ENCODE measurements at regions not wholly inside any gene's neighbourhood (a gene's known extent, or its start where the extent isn't known, plus 50 kb on each side); places are given as distances from the start of the nearest gene placed in this dataset.

GRCh38 chr21:35540950-35541638, 492.0 kb upstream of the RUNX1 start:
- Histone ChIP-seq H3K27me3 (ENCODE audit: control insufficient read depth, insufficient read depth) (peaks cover 2% of the 10 kb centered on the region), H3K27ac (ENCODE audit: low read length) (no peak overlapping the region), H3K9me3 (ENCODE audit: control insufficient read depth, low read length) (no peaks in the 10 kb centered on the region), H3K4me3 (ENCODE audit: low read length) (no peak overlapping the region), H3K4me1 (ENCODE audit: control insufficient read depth, insufficient read depth, low read length) (no peaks in the 10 kb centered on the region)
- ATAC-seq (no peak), DNase-seq (no peak)
- intact Hi-C loops (cut with DNase I), result no loop called here
- 83% methylated on average over 4 of the region's 4 CpGs for WGBS

GRCh38 chr21:35538386-35538785, 489.3 kb upstream of the RUNX1 start:
- H3K27ac ChIP-seq (ENCODE audit: low read length), result no peak overlapping the region
- 82% methylated on average over 1 of the region's 1 CpG for WGBS
- no peaks in the 10 kb centered on the region for H3K4me1 ChIP-seq (ENCODE audit: control insufficient read depth, insufficient read depth, low read length)
- H3K9me3 ChIP-seq (ENCODE audit: control insufficient read depth, low read length), result no peaks in the 10 kb centered on the region
- intact Hi-C loops (cut with DNase I), result no loop called here
- H3K4me3 ChIP-seq (ENCODE audit: low read length), result no peak overlapping the region
- no peak for ATAC-seq
- peaks cover 2% of the 10 kb centered on the region for H3K27me3 ChIP-seq (ENCODE audit: control insufficient read depth, insufficient read depth)
- no peak for DNase-seq

- ATAC-seq, result no peak
- H3K9me3 ChIP-seq (ENCODE audit: control insufficient read depth, low read length), result no peaks in the 10 kb centered on the region
- no peak for DNase-seq
- intact Hi-C loops (cut with DNase I), result no loop called here
- H3K4me3 ChIP-seq (ENCODE audit: low read length), result no peak overlapping the region
- no peak overlapping the region for H3K27ac ChIP-seq (ENCODE audit: low read length)
- no peaks in the 10 kb centered on the region for H3K4me1 ChIP-seq (ENCODE audit: control insufficient read depth, insufficient read depth, low read length)
- WGBS, result 91% methylated on average over 2 of the region's 2 CpGs
- peaks cover 2% of the 10 kb centered on the region for H3K27me3 ChIP-seq (ENCODE audit: control insufficient read depth, insufficient read depth)
These were observed 488.5 kb upstream of the RUNX1 start for GRCh38 chr21:35537604-35538003.

GRCh38 chr21:35533893-35534292, 484.8 kb upstream of the RUNX1 start:
- Histone ChIP-seq H3K4me3 (ENCODE audit: low read length) (no peak overlapping the region), H3K4me1 (ENCODE audit: control insufficient read depth, insufficient read depth, low read length) (no peaks in the 10 kb centered on the region), H3K9me3 (ENCODE audit: control insufficient read depth, low read length) (no peaks in the 10 kb centered on the region), H3K27me3 (ENCODE audit: control insufficient read depth, insufficient read depth) (no peaks in the 10 kb centered on the region), H3K27ac (ENCODE audit: low read length) (no peak overlapping the region)
- intact Hi-C loops (cut with DNase I), result no loop called here
- DNase-seq, result no peak
- WGBS, result 87% methylated on average over 2 of the region's 2 CpGs
- no peak for ATAC-seq

- no peaks in the 10 kb centered on the region for H3K9me3 ChIP-seq (ENCODE audit: control insufficient read depth, low read length)
- DNase-seq, result no peak
- no peak for ATAC-seq
- WGBS, result 74% methylated on average over 6 of the region's 6 CpGs
- no peak overlapping the region for H3K4me3 ChIP-seq (ENCODE audit: low read length)
- intact Hi-C loops (cut with DNase I), result no loop called here
- H3K27me3 ChIP-seq (ENCODE audit: control insufficient read depth, insufficient read depth), result no peaks in the 10 kb centered on the region
- H3K27ac ChIP-seq (ENCODE audit: low read length), result no peak overlapping the region
- H3K4me1 ChIP-seq (ENCODE audit: control insufficient read depth, insufficient read depth, low read length), result no peaks in the 10 kb centered on the region
These were observed 481.7 kb upstream of the RUNX1 start for GRCh38 chr21:35530766-35531165.

GRCh38 chr21:35529171-35529863, 480.2 kb upstream of the RUNX1 start:
- intact Hi-C loops (cut with DNase I), result no loop called here
- 48% methylated on average over 7 of the region's 7 CpGs for WGBS
- no peak overlapping the region for H3K27ac ChIP-seq (ENCODE audit: low read length)

GRCh38 chr21:35528116-35529042, 479.3 kb upstream of the RUNX1 start:
- intact Hi-C loops (cut with DNase I), result no loop called here
- peak overlapping the region; percentile 24 for H3K4me3 ChIP-seq (ENCODE audit: low read length)
- H3K27me3 ChIP-seq (ENCODE audit: control insufficient read depth, insufficient read depth), result no peaks in the 10 kb centered on the region
- no peaks in the 10 kb centered on the region for H3K4me1 ChIP-seq (ENCODE audit: control insufficient read depth, insufficient read depth, low read length)
- ATAC-seq (peak; percentile 26 to 35), DNase-seq (peak; percentile 13 to 51 (median 48))
- H3K9me3 ChIP-seq (ENCODE audit: control insufficient read depth, low read length), result no peaks in the 10 kb centered on the region
- H3K27ac ChIP-seq (ENCODE audit: low read length), result no peak overlapping the region
- 49% methylated on average over 18 of the region's 18 CpGs for WGBS

More at GRCh38 chr21:35529171-35529863, 480.2 kb upstream of the RUNX1 start:
- no peaks in the 10 kb centered on the region for H3K9me3 ChIP-seq (ENCODE audit: control insufficient read depth, low read length)
- DNase-seq (no peak), ATAC-seq (peak in 1 of 2 donors; percentile 47)
- no peaks in the 10 kb centered on the region for H3K4me1 ChIP-seq (ENCODE audit: control insufficient read depth, insufficient read depth, low read length)
- peak overlapping the region; percentile 24 for H3K4me3 ChIP-seq (ENCODE audit: low read length)
- H3K27me3 ChIP-seq (ENCODE audit: control insufficient read depth, insufficient read depth), result no peaks in the 10 kb centered on the region

- H3K4me3 ChIP-seq (ENCODE audit: low read length), result no peak overlapping the region
- H3K27me3 ChIP-seq (ENCODE audit: control insufficient read depth, insufficient read depth), result no peaks in the 10 kb centered on the region
- no peaks in the 10 kb centered on the region for H3K4me1 ChIP-seq (ENCODE audit: control insufficient read depth, insufficient read depth, low read length)
- H3K27ac ChIP-seq (ENCODE audit: low read length), result no peak overlapping the region
- intact Hi-C loops (cut with DNase I), result no loop called here
- 95% methylated on average over 1 of the region's 1 CpG for WGBS
- H3K9me3 ChIP-seq (ENCODE audit: control insufficient read depth, low read length), result no peaks in the 10 kb centered on the region
- ATAC-seq, result no peak
- DNase-seq, result no peak
These were observed 478.3 kb upstream of the RUNX1 start for GRCh38 chr21:35527358-35527757.

- H3K27ac ChIP-seq (ENCODE audit: low read length), result no peak overlapping the region
- H3K9me3 ChIP-seq (ENCODE audit: control insufficient read depth, low read length), result no peaks in the 10 kb centered on the region
- no peaks in the 10 kb centered on the region for H3K4me1 ChIP-seq (ENCODE audit: control insufficient read depth, insufficient read depth, low read length)
- WGBS, result 62% methylated on average over 2 of the region's 2 CpGs
- ATAC-seq (no peak), DNase-seq (no peak)
- intact Hi-C loops (cut with DNase I), result no loop called here
- H3K27me3 ChIP-seq (ENCODE audit: control insufficient read depth, insufficient read depth), result no peaks in the 10 kb centered on the region
- H3K4me3 ChIP-seq (ENCODE audit: low read length), result no peak overlapping the region
These were observed 476.3 kb upstream of the RUNX1 start for GRCh38 chr21:35525443-35525842.

GRCh38 chr21:35521852-35522505, 472.9 kb upstream of the RUNX1 start:
- DNase-seq (no peak), ATAC-seq (no peak)
- Histone ChIP-seq H3K4me3 (ENCODE audit: low read length) (no peak overlapping the region), H3K9me3 (ENCODE audit: control insufficient read depth, low read length) (no peaks in the 10 kb centered on the region), H3K4me1 (ENCODE audit: control insufficient read depth, insufficient read depth, low read length) (peaks cover 3% of the 10 kb centered on the region), H3K27me3 (ENCODE audit: control insufficient read depth, insufficient read depth) (no peaks in the 10 kb centered on the region), H3K27ac (ENCODE audit: low read length) (no peak overlapping the region)
- intact Hi-C loops (cut with DNase I), result no loop called here
- WGBS, result 90% methylated on average over 10 of the region's 10 CpGs
